Body of pancreas (tissue), 4 donors: ENCODE measurements at regions not wholly inside any gene's neighbourhood (a gene's known extent, or its start where the extent isn't known, plus 50 kb on each side); places are given as distances from the start of the nearest gene placed in this dataset.

Experiments
- ATAC-seq: fragments of 150-250 bp; one replicate; pipeline ENCODE4 v1.9.1; 2016
- DNase-seq, 4 donors: peaks; one replicate each; pipeline ENCODE4 v3.0.0-alpha.2; 2019
- H3K27ac ChIP-seq, 4 donors: fragments of 200-600 bp; sonication (generic); 1 replicate in 3 of 4; 2 replicates in 1 of 4; pipeline versions ENCODE4 v1.5.1 to v1.6.1; 2016 to 2019; ENCODE audit warnings: mild to moderate bottlenecking in 1 of 4, mixed read lengths in 1 of 4, moderate library complexity in 1 of 4
- H3K27me3 ChIP-seq, 2 donors: fragments of 200-600 bp; sonication (generic); one replicate each; pipeline ENCODE4 v1.6.0; 2016; ENCODE audit warnings: mild to moderate bottlenecking in 1 of 2
- H3K36me3 ChIP-seq, 2 donors: fragments of 200-600 bp; sonication (generic); replicated peaks in 1 of 2; 2 replicates each; pipeline ENCODE4 v1.5.1; 2016; ENCODE audit warnings: low read depth in 2 of 2; ENCODE audit not compliant: insufficient read depth in 1 of 2
- H3K4me1 ChIP-seq: fragments of 200-600 bp; sonication (generic); one replicate; pipeline ENCODE4 v1.6.0; 2016
- H3K4me3 ChIP-seq, 2 donors: fragments of 200-600 bp; sonication (generic); 1 replicate in 1 of 2; 2 replicates in 1 of 2; pipeline ENCODE4 v1.5.1; 2016 to 2019
- H3K9me3 ChIP-seq, 3 donors: fragments of 200-600 bp; sonication (generic); 1 replicate in 2 of 3; 2 replicates in 1 of 3; pipeline ENCODE4 v1.5.1; 2016
- POLR2A ChIP-seq, 3 donors: fragments of 450-650 bp; IDR thresholded peaks; one replicate each; pipeline ENCODE4 v1.6.1; 2016; ENCODE audit warnings: antibody characterized with exemption in 3 of 3, mild to moderate bottlenecking in 2 of 3
- WGBS, 2 donors: methylation state at CpG; one replicate each; pipeline ENCODE4 v1.1.5; 2017; 5-methylcytosine and 5-hydroxymethylcytosine counted together
- intact Hi-C: fragments of 100-400 bp; cut with DNase I; formaldehyde crosslinking; loops from one replicate; pipeline ENCODE4 v1.15.1; 2023
- TF ChIP-seq, protein P1 (sequence below), 7 experiments: fragments of 450-650 bp in 4 of 7; fragments of 200-600 bp in 3 of 7; sonication (generic) in 3 of 7; IDR thresholded peaks; one replicate each; pipeline ENCODE4 v1.5.1; 2016 to 2019; ENCODE audit warnings: antibody characterized with exemption in 7 of 7

DNA sequence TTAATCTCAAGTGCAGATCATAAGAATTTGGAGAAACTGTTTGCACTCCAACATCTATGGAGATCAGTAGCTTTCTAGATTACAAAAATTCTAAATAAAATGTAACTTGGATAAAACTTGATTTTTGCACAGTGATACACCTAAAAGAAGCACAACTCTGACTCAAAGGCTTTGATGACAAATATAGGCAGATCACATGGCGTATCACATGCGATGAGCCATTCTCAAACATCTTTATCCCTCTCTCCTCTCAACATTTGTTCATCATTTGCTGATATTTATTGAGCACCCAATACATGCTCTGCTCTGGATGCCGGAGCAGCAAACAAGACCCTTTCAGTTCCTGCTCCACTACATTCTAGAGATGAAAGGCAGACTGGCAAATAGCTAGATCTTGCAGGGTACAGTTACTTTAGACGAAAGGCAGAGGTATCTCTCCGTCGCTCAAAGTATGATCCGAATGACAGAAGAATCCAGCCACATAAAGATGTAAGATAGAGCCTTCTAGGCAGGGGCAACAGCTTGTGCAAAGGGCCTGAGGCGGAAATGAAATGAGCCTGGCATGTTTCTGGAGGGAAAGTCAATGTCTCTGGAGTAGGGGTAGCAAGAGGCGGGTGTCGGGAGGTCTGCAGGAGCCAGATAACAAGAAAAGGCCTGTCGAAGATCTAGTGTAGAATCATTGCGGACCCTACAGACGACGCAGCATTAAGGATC lies 145.8 kb upstream of the ERRFI1 start:
- DNase-seq (peak in 1 of 4 donors; percentile 2), ATAC-seq (no peak)
- intact Hi-C loops, result no loop called here
- no peaks in the 10 kb centered on the region for H3K27me3 ChIP-seq
- H3K9me3 ChIP-seq, result no peaks in the 10 kb centered on the region
- WGBS, 2 donors, result 95 to 96% methylated on average over 14 of the region's 14 CpGs
- H3K36me3 ChIP-seq, result no peaks in the 10 kb centered on the region
- H3K4me1 ChIP-seq, result peaks cover 58% of the 10 kb centered on the region
- TF ChIP-seq POLR2A (IDR thresholded peaks at IDR 0.05), result no peak
- TF ChIP-seq, protein P1, sequence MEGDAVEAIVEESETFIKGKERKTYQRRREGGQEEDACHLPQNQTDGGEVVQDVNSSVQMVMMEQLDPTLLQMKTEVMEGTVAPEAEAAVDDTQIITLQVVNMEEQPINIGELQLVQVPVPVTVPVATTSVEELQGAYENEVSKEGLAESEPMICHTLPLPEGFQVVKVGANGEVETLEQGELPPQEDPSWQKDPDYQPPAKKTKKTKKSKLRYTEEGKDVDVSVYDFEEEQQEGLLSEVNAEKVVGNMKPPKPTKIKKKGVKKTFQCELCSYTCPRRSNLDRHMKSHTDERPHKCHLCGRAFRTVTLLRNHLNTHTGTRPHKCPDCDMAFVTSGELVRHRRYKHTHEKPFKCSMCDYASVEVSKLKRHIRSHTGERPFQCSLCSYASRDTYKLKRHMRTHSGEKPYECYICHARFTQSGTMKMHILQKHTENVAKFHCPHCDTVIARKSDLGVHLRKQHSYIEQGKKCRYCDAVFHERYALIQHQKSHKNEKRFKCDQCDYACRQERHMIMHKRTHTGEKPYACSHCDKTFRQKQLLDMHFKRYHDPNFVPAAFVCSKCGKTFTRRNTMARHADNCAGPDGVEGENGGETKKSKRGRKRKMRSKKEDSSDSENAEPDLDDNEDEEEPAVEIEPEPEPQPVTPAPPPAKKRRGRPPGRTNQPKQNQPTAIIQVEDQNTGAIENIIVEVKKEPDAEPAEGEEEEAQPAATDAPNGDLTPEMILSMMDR (IDR thresholded peaks at IDR 0.05), result no peak
- H3K27ac ChIP-seq, result no peak overlapping the region
- H3K4me3 ChIP-seq, result no peak overlapping the region

DNA sequence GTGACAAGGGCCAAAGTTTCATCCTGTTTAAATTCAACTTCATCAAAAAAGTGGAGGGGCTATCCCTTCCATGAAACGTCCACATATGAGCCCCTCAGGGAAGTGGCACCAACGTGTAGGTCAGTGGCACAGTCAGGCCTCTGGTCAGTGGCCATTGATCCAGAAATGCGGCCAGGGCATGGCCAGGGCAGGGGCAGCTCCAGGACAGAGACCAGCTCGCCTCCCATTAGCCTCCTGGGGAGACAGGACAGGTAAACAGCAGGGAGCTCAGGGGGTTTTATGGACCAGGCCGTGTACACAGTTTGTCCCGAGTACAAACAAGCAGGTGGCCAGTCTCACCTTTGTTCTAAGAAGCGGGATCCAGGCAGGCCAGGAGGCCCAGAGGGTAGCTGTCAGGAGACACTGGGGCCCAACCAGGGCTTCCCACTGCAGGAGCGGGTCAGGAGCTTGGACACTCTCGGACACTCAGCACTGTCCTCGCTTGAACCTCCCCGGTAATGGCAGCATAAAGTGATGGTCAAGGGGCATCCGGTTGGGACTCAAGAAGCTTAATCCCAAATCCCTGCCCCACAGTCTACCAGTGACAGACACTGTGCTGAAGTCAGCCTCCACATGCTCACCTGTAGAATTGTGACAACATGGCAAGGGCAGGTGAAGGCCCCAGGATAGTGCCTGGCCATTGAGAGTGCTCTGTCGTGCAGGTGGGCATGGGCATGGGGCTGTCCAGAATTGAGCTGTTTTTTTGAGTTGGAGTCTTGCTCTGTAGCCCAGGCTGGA lies 144.1 kb upstream of the ERRFI1 start:
- Histone ChIP-seq H3K9me3 (no peaks in the 10 kb centered on the region), H3K4me1 (peaks cover 63% of the 10 kb centered on the region), H3K27ac (peak overlapping the region; percentile 80 to 90 (median 86)), H3K36me3 (no peaks in the 10 kb centered on the region), H3K4me3 (no peak overlapping the region), H3K27me3 (no peaks in the 10 kb centered on the region)
- WGBS, 2 donors, result 28 to 57% methylated on average over 7 to 13 of the region's 13 CpGs
- TF ChIP-seq, protein P1 (IDR thresholded peaks at IDR 0.05), result no peak
- peak in 1 of 3 donors; percentile 2 for TF ChIP-seq POLR2A (IDR thresholded peaks at IDR 0.05)
- ATAC-seq (peak; percentile 5), DNase-seq (peak; percentile 35 to 56 (median 46))
- intact Hi-C loops, result no loop called here

DNA sequence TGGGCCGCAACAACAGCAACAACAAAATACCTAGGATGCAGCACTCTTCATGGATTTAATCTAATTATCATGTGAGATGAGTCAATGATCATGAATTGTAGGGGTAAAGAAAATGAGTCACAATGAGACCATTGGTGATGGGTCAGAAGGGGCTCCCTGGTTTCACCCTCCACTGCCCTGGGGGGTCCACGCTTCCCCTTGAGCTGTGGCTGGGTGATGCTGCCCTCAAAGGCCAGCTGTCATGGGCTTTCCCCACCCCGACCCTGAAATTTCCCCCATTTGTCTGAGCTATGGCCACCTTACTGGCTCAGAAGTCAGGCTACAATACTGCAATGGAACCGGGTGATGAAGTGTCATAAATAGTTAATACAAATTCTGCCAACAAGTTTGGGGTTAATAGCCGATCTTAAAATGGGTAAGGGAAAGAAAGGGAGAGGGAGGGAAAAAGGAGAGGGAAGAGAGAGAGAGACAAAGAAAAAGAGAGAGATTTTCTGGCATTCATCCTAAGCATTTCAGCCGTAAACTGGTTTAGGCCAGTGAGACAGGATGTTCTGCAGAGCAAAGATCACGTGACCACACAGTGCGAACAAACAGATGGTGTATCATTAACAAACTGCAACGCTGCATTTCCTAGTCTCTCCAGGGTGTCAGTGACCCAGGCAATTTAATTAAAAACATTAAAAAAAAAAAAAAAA lies 143.4 kb upstream of the ERRFI1 start:
- 28 to 31% methylated on average over 9 of the region's 9 CpGs for WGBS, 2 donors
- no peaks in the 10 kb centered on the region for H3K36me3 ChIP-seq
- DNase-seq, result peak; percentile 70 to 93 (median 85)
- no peak for TF ChIP-seq POLR2A (IDR thresholded peaks at IDR 0.05)
- TF ChIP-seq, protein P1 (IDR thresholded peaks at IDR 0.05), result peak in 1 of 7 experiments; percentile 32
- no peaks in the 10 kb centered on the region for H3K9me3 ChIP-seq
- no peak overlapping the region for H3K4me3 ChIP-seq
- no peaks in the 10 kb centered on the region for H3K27me3 ChIP-seq
- peak overlapping the region; percentile 84 to 90 (median 88) for H3K27ac ChIP-seq
- intact Hi-C loops, result no loop called here
- peaks cover 57% of the 10 kb centered on the region for H3K4me1 ChIP-seq
- ATAC-seq, result peak; percentile 87

DNA sequence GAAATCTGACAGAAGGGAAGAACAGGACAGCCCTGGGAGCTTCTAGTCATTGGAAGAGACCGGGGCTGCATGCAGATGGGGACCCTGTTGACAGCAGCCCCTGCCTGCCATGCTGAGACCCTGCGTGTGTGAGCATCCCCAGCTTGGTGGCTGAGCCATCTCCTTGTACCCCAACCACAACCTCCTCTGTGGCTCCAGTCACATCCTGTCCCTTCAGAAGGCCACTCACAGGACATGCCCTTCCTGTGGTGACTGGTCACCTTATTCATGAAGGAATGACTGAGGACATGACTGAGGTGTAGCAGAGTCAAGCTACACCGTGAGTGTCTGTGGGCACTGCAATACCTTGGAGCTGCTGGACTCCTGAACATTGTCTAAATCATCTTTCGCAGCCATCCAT lies 141.8 kb upstream of the ERRFI1 start:
- H3K4me1 ChIP-seq, result peaks cover 45% of the 10 kb centered on the region
- TF ChIP-seq, protein P1 (IDR thresholded peaks at IDR 0.05), result no peak
- no peak for TF ChIP-seq POLR2A (IDR thresholded peaks at IDR 0.05)
- no peak overlapping the region for H3K4me3 ChIP-seq
- H3K27ac ChIP-seq, result no peak overlapping the region
- ATAC-seq (no peak), DNase-seq (no peak)
- no peaks in the 10 kb centered on the region for H3K36me3 ChIP-seq
- H3K27me3 ChIP-seq, result no peaks in the 10 kb centered on the region
- 93 to 95% methylated on average over 4 of the region's 4 CpGs for WGBS, 2 donors
- intact Hi-C loops, result no loop called here
- H3K9me3 ChIP-seq, result no peaks in the 10 kb centered on the region
